H1 (cell line): ENCODE measurements at regions not wholly inside any gene's neighbourhood (a gene's known extent, or its start where the extent isn't known, plus 50 kb on each side); places are given as distances from the start of the nearest gene placed in this dataset.

ENCODE experiments used
- CREB1 ChIP-seq: IDR thresholded peaks from 2 replicates; pipeline ENCODE4 v1.6.1; 2012; ENCODE audit warnings: inconsistent platforms
- TF ChIP-seq, protein P1 (sequence below): IDR thresholded peaks from 2 replicates; pipeline ENCODE4 v1.6.1; 2012; ENCODE audit warnings: inconsistent platforms

DNA sequence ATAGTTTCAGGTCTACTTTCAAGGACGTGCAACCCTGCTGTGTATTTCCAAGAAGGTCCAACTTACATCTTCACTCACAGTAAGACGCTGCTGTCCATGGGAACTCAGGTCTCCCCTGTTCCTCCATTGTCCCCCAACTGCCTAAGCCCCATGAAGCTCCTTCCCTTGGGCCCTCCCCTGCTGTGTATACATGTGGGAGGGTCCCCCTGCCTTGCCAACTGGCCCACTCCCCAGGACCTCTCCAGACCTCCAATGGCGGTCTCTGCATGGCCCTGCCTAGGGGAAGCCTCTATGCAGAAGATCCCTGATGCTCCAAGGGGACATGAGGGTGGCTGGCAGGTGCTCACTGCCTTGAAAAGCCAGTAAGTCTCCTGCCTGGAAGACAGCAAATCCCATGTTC, 186.7 kb upstream of the CST7 start (continued):
- TF ChIP-seq, protein P1, sequence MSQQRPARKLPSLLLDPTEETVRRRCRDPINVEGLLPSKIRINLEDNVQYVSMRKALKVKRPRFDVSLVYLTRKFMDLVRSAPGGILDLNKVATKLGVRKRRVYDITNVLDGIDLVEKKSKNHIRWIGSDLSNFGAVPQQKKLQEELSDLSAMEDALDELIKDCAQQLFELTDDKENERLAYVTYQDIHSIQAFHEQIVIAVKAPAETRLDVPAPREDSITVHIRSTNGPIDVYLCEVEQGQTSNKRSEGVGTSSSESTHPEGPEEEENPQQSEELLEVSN: no peak
- TF ChIP-seq CREB1: no peak
